Psoas muscle (tissue), 7 donors: ENCODE measurements at regions not wholly inside any gene's neighbourhood (a gene's known extent, or its start where the extent isn't known, plus 50 kb on each side); places are given as distances from the start of the nearest gene placed in this dataset.

Experiments used
- ATAC-seq, 4 donors: fragments of 200-7000 bp; cut with Tn5 transposase; one replicate each; pipeline ENCODE4 v1.9.1; 2020; ENCODE audit warnings: moderate library complexity in 3 of 4, mild to moderate bottlenecking in 2 of 4
- DNase-seq, 2 donors: peaks; one replicate each; pipeline ENCODE4 v3.0.0-alpha.2; 2020
- H3K27ac ChIP-seq: fragments of 200-600 bp; one replicate; pipeline ENCODE4 v1.8.0; 2022
- H3K27me3 ChIP-seq, 3 donors: fragments of 200-600 bp in 1 of 3; one replicate each; pipeline versions ENCODE4 v1.6.1 to v1.8.0; 2013 to 2022; ENCODE audit warnings: low read length in 2 of 3, mild to moderate bottlenecking in 2 of 3, moderate library complexity in 1 of 3; ENCODE audit not compliant: insufficient read depth in 3 of 3
- H3K36me3 ChIP-seq, 2 donors: fragments of 200-600 bp in 1 of 2; one replicate each; pipeline versions ENCODE4 v1.6.1 to v1.8.0; 2013 to 2022; ENCODE audit warnings: low read depth in 1 of 2, mild to moderate bottlenecking in 1 of 2, moderate library complexity in 1 of 2; ENCODE audit not compliant: insufficient read depth in 1 of 2
- H3K4me1 ChIP-seq: fragments of 200-600 bp; one replicate; pipeline ENCODE4 v1.8.0; 2022
- H3K4me3 ChIP-seq: fragments of 200-600 bp; one replicate; pipeline ENCODE4 v1.8.0; 2022; ENCODE audit warnings: mild to moderate bottlenecking
- H3K9me3 ChIP-seq: fragments of 200-600 bp; one replicate; pipeline ENCODE4 v1.8.0; 2022
- WGBS, 3 donors: extraction: QIAGEN DNeasy Blood & Tissue Kit; methylation state at CpG; one replicate each; pipeline versions ENCODE4 v1.1.6 to v1.1.7; 2013; 5-methylcytosine and 5-hydroxymethylcytosine counted together
- intact Hi-C, 2 donors: fragments of 100-400 bp; cut with DNase I; formaldehyde crosslinking; loops; one replicate each; pipeline versions ENCODE4 v1.11.0 to v1.14.2; 2022
- TF ChIP-seq, protein P1 (sequence below): fragments of 200-600 bp; IDR thresholded peaks from one replicate; pipeline ENCODE4 v1.8.0; 2022; ENCODE audit warnings: antibody characterized with exemption
- donor health status: healthy with polysubstance abuse.
- donor health status: DM: no; HTN: no; CAD: no; lungs with moderate emphysema.
- donor health status: Bipolar disorder and iron deficiency.
- donor health status: healthy.
- donor health status: DM: yes; HTN: yes; CAD: no.
- donor health status: DM: no; HTN: no; CAD: no.
- donor health status: DM: yes; HTN: yes; CAD: no.

GRCh38 chr5:6090838-6091237 lies 287.5 kb downstream of the MED10 start:
- WGBS, 3 donors, result 80 to 90% (median 89%) methylated on average over 1 of the region's 1 CpG
- Histone ChIP-seq H3K4me1 (no peaks in the 10 kb centered on the region), H3K9me3 (no peaks in the 10 kb centered on the region), H3K27me3 (no peaks in the 10 kb centered on the region), H3K27ac (no peak overlapping the region), H3K36me3 (no peaks in the 10 kb centered on the region), H3K4me3 (no peak overlapping the region)
- ATAC-seq, result no peak
- no peak for DNase-seq
- intact Hi-C loops, result no loop called here
- TF ChIP-seq, protein P1, sequence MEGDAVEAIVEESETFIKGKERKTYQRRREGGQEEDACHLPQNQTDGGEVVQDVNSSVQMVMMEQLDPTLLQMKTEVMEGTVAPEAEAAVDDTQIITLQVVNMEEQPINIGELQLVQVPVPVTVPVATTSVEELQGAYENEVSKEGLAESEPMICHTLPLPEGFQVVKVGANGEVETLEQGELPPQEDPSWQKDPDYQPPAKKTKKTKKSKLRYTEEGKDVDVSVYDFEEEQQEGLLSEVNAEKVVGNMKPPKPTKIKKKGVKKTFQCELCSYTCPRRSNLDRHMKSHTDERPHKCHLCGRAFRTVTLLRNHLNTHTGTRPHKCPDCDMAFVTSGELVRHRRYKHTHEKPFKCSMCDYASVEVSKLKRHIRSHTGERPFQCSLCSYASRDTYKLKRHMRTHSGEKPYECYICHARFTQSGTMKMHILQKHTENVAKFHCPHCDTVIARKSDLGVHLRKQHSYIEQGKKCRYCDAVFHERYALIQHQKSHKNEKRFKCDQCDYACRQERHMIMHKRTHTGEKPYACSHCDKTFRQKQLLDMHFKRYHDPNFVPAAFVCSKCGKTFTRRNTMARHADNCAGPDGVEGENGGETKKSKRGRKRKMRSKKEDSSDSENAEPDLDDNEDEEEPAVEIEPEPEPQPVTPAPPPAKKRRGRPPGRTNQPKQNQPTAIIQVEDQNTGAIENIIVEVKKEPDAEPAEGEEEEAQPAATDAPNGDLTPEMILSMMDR, result no peak

- no peaks in the 10 kb centered on the region for H3K27me3 ChIP-seq
- ATAC-seq (no peak), DNase-seq (no peak)
- no peak overlapping the region for H3K4me3 ChIP-seq
- 42 to 49% (median 43%) methylated on average over 6 of the region's 6 CpGs for WGBS, 3 donors
- no peak overlapping the region for H3K27ac ChIP-seq
- intact Hi-C loops, result no loop called here
- no peaks in the 10 kb centered on the region for H3K4me1 ChIP-seq
- TF ChIP-seq, protein P1, result no peak
- no peaks in the 10 kb centered on the region for H3K36me3 ChIP-seq
- H3K9me3 ChIP-seq, result no peaks in the 10 kb centered on the region
Measured at GRCh38 chr5:6090079-6090654, 288.2 kb downstream of the MED10 start.

DNA sequence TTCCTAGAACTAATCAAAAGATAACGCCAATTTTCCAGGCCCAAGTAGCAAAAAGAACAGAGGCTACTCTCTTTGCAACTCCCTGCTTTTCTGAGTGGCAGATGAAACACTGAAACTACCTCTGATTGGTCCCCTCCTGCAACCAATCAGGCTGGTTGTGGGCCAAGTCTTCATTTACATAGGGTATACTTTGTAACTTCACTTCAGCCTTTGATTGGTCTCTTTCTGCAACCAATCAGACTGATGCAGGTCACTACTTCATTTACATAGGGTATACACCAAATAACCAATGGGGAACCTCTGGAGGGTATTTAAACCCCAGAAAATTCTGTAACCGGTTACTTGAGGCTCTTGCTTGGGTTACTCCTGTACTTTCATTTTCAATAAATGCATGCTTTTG lies 289.6 kb downstream of the MED10 start:
- H3K4me1 ChIP-seq, result no peaks in the 10 kb centered on the region
- TF ChIP-seq, protein P1, result no peak
- H3K36me3 ChIP-seq, result no peaks in the 10 kb centered on the region
- H3K9me3 ChIP-seq, result no peaks in the 10 kb centered on the region
- intact Hi-C loops, result no loop called here
- DNase-seq (no peak), ATAC-seq (no peak)
- no peak overlapping the region for H3K4me3 ChIP-seq
- no peaks in the 10 kb centered on the region for H3K27me3 ChIP-seq
- no peak overlapping the region for H3K27ac ChIP-seq
- WGBS, 3 donors, result 74 to 82% (median 78%) methylated on average over 2 of the region's 2 CpGs

DNA sequence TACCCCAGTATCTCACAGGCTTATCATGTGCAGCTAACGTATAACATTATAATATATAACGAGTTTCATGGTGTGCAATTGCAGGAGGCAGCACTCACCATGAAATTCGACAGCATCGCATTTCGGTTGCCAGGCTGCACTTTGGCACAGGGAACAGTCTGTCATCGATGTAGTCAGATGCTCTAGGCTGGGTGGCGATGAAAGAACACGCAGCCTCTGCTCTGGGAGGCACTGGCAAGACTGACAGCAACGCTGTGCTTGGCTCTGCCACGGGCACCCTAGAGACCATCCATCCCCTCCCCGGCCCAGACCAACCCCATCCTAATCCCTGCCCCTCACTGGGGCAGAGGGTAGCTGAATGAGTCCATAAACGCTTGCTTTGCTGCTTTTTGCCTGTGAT lies 290.8 kb downstream of the MED10 start:
- H3K9me3 ChIP-seq, result no peaks in the 10 kb centered on the region
- no peaks in the 10 kb centered on the region for H3K27me3 ChIP-seq
- 44 to 58% (median 51%) methylated on average over 12 of the region's 12 CpGs for WGBS, 3 donors
- no peaks in the 10 kb centered on the region for H3K36me3 ChIP-seq
- no peak overlapping the region for H3K27ac ChIP-seq
- intact Hi-C loops, result no loop called here
- no peak overlapping the region for H3K4me3 ChIP-seq
- TF ChIP-seq, protein P1, result no peak
- H3K4me1 ChIP-seq, result no peaks in the 10 kb centered on the region
- DNase-seq (no peak), ATAC-seq (no peak)

- 51 to 68% (median 52%) methylated on average over 4 of the region's 4 CpGs for WGBS, 3 donors
- DNase-seq, result no peak
- Histone ChIP-seq H3K27me3 (no peaks in the 10 kb centered on the region), H3K9me3 (no peaks in the 10 kb centered on the region), H3K36me3 (no peaks in the 10 kb centered on the region), H3K27ac (no peak overlapping the region), H3K4me1 (no peaks in the 10 kb centered on the region), H3K4me3 (no peak overlapping the region)
- intact Hi-C loops, result no loop called here
- no peak for ATAC-seq
- TF ChIP-seq, protein P1, result no peak
Measured at GRCh38 chr5:6086871-6087270, 291.5 kb downstream of the MED10 start.
